ENCODE measurements at regions not wholly inside any gene's neighbourhood (a gene's known extent, or its start where the extent isn't known, plus 50 kb on each side); places are given as distances from the start of the nearest gene placed in this dataset.

DNA sequence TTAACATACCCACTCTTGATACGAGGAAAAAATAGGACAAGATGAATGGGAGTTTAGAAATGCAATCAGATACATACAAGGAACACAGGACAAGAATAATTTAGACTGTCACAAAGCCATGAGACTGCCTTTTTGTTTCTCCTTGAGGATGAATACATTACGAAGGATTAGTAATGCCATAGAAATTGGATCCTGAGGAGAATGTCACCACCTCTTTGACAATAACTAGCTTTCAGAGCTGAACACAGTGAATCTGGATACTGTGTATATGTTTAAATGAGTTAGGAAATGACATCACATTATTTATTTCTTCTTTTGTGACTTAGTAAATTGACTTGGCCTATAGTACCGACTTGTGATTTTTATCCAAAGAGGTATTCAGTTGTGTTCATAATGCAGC, 596.3 kb upstream of the CNTNAP2 start:
- Histone ChIP-seq H3K4me3 (replicated peaks in 1 of 2; ENCODE audit: low read depth in 1 of 2, low read length in 2 of 2) (no peak overlapping the region), H4K20me1 (ENCODE audit: insufficient read depth) (no peaks in the 10 kb centered on the region), H3K9me3 (ENCODE audit: control insufficient read depth in 1 of 2, insufficient read depth in 1 of 2, low read depth in 1 of 2, low read length in 2 of 2) (peaks cover 0 to 6% of the 10 kb centered on the region in 2 experiments; a peak in 2 of 4 replicates), H3K4me1 (ENCODE audit: control insufficient read depth in 1 of 2, insufficient read depth in 2 of 2, low read length in 2 of 2) (no peaks in the 10 kb centered on the region), H3K27ac (ENCODE audit: low read depth, low read length) (no peak overlapping the region), H3K9me2 (ENCODE audit: insufficient read depth) (no peaks in the 10 kb centered on the region), H3K9ac (ENCODE audit: low read length) (no peak overlapping the region), H3K4me2 (ENCODE audit: low read length) (no peak overlapping the region), H2AFZ (ENCODE audit: low read depth, low read length, poor library complexity, severe bottlenecking) (no peak overlapping the region), H3K27me3 (ENCODE audit: insufficient read depth, low read length) (no peaks in the 10 kb centered on the region), H3K36me3 (ENCODE audit: control insufficient read depth in 1 of 2, insufficient read depth in 2 of 2, low read length in 2 of 2) (no peaks in the 10 kb centered on the region), H3K79me2 (ENCODE audit: insufficient read depth, low read length) (no peaks in the 10 kb centered on the region)
- POLR2A ChIA-PET, result no interaction called here
- no TSS peak for BruUV-seq (replicated peaks)
- intact Hi-C loops (cut with micrococcal nuclease), result no loop called here
- RAD21 ChIA-PET (ENCODE audit: low non-redundant PET in 1 of 2, low total read pairs in 2 of 2, uncharacterized antibody in 2 of 2, unreplicated experiment in 2 of 2), result no interaction called here
- no peak for ATAC-seq
- DNase-seq (ENCODE audit: low read depth, low spot score), result no peak
- TF ChIP-seq CBX3 (IDR thresholded peaks at IDR 0.05; ENCODE audit: low read depth), result no peak
- TF ChIP-seq, protein P1, sequence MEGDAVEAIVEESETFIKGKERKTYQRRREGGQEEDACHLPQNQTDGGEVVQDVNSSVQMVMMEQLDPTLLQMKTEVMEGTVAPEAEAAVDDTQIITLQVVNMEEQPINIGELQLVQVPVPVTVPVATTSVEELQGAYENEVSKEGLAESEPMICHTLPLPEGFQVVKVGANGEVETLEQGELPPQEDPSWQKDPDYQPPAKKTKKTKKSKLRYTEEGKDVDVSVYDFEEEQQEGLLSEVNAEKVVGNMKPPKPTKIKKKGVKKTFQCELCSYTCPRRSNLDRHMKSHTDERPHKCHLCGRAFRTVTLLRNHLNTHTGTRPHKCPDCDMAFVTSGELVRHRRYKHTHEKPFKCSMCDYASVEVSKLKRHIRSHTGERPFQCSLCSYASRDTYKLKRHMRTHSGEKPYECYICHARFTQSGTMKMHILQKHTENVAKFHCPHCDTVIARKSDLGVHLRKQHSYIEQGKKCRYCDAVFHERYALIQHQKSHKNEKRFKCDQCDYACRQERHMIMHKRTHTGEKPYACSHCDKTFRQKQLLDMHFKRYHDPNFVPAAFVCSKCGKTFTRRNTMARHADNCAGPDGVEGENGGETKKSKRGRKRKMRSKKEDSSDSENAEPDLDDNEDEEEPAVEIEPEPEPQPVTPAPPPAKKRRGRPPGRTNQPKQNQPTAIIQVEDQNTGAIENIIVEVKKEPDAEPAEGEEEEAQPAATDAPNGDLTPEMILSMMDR (IDR thresholded peaks at IDR 0.05 in 2 of 3, conservative IDR thresholded peaks at IDR 0.05 in 1 of 3; ENCODE audit: borderline replicate concordance in 1 of 3, insufficient read depth in 1 of 3, low read depth in 2 of 3, low read length in 2 of 3), result no peak
- no peak for TF ChIP-seq EGR1 (IDR thresholded peaks at IDR 0.05; ENCODE audit: low read depth)
- no peak for TF ChIP-seq EZH2phosphoT487 (IDR thresholded peaks at IDR 0.05; ENCODE audit: borderline replicate concordance)
- no peak for TF ChIP-seq POLR2AphosphoS5 (IDR thresholded peaks at IDR 0.05; ENCODE audit: low read depth, low read length)
- TF ChIP-seq, protein P2, sequence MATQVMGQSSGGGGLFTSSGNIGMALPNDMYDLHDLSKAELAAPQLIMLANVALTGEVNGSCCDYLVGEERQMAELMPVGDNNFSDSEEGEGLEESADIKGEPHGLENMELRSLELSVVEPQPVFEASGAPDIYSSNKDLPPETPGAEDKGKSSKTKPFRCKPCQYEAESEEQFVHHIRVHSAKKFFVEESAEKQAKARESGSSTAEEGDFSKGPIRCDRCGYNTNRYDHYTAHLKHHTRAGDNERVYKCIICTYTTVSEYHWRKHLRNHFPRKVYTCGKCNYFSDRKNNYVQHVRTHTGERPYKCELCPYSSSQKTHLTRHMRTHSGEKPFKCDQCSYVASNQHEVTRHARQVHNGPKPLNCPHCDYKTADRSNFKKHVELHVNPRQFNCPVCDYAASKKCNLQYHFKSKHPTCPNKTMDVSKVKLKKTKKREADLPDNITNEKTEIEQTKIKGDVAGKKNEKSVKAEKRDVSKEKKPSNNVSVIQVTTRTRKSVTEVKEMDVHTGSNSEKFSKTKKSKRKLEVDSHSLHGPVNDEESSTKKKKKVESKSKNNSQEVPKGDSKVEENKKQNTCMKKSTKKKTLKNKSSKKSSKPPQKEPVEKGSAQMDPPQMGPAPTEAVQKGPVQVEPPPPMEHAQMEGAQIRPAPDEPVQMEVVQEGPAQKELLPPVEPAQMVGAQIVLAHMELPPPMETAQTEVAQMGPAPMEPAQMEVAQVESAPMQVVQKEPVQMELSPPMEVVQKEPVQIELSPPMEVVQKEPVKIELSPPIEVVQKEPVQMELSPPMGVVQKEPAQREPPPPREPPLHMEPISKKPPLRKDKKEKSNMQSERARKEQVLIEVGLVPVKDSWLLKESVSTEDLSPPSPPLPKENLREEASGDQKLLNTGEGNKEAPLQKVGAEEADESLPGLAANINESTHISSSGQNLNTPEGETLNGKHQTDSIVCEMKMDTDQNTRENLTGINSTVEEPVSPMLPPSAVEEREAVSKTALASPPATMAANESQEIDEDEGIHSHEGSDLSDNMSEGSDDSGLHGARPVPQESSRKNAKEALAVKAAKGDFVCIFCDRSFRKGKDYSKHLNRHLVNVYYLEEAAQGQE (IDR thresholded peaks at IDR 0.05; ENCODE audit: low read depth), result no peak
- no peak for TF ChIP-seq RAD21 (IDR thresholded peaks at IDR 0.05; ENCODE audit: low read depth)
- TF ChIP-seq EZH2 (IDR thresholded peaks at IDR 0.05), result no peak
- no peak for TF ChIP-seq ZFX (IDR thresholded peaks at IDR 0.05)
- TF ChIP-seq POLR2A (IDR thresholded peaks at IDR 0.05; ENCODE audit: borderline replicate concordance, extremely low read depth, insufficient read depth, insufficient read length), result no peak
- TF ChIP-seq FOSL1 (IDR thresholded peaks at IDR 0.05; ENCODE audit: low read depth), result no peak
- CTCF ChIA-PET, result no interaction called here

All from HCT116 (cell line).